GM12874 (cell line): ENCODE measurements at regions not wholly inside any gene's neighbourhood (a gene's known extent, or its start where the extent isn't known, plus 50 kb on each side); places are given as distances from the start of the nearest gene placed in this dataset.

Experiments
- TF ChIP-seq, protein P1 (sequence below): IDR thresholded peaks from 2 replicates; pipeline ENCODE4 v1.5.1; 2011; ENCODE audit warnings: low read depth, mild to moderate bottlenecking, control low read depth, low read length, moderate library complexity; ENCODE audit not compliant: insufficient read depth

DNA sequence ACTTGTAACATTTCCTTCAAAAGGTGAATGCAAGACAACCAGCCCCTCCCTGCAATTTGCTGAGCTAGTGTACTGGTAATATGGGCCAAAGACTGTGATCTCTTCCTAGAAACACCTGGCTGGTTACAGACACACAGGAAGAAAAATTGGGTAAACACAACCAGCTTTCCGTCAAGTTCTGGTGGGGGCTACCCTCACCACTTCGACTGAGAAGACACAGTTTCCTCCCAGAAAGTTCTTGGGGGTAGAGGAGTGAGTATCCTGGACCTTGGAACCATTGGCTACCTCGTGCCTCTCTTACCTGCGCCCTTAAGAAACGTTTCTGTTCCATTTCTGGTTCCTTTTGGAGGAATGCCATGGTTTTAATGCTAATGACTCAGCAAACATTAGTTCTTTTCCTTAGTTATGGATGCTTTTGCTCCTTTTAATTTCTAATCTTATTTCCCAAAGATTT, 120.9 kb upstream of the DLX2 start:
- TF ChIP-seq, protein P1, sequence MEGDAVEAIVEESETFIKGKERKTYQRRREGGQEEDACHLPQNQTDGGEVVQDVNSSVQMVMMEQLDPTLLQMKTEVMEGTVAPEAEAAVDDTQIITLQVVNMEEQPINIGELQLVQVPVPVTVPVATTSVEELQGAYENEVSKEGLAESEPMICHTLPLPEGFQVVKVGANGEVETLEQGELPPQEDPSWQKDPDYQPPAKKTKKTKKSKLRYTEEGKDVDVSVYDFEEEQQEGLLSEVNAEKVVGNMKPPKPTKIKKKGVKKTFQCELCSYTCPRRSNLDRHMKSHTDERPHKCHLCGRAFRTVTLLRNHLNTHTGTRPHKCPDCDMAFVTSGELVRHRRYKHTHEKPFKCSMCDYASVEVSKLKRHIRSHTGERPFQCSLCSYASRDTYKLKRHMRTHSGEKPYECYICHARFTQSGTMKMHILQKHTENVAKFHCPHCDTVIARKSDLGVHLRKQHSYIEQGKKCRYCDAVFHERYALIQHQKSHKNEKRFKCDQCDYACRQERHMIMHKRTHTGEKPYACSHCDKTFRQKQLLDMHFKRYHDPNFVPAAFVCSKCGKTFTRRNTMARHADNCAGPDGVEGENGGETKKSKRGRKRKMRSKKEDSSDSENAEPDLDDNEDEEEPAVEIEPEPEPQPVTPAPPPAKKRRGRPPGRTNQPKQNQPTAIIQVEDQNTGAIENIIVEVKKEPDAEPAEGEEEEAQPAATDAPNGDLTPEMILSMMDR = no peak

- TF ChIP-seq, protein P1 = no peak
Observed at GRCh38 chr2:172225786-172226185, 123.1 kb upstream of the DLX2 start.

GRCh38 chr2:172226244-172227061, 123.8 kb upstream of the DLX2 start:
- TF ChIP-seq, protein P1 = no peak

- TF ChIP-seq, protein P1 = no peak
Observed at GRCh38 chr2:172227719-172228118, 125.0 kb upstream of the DLX2 start.

DNA sequence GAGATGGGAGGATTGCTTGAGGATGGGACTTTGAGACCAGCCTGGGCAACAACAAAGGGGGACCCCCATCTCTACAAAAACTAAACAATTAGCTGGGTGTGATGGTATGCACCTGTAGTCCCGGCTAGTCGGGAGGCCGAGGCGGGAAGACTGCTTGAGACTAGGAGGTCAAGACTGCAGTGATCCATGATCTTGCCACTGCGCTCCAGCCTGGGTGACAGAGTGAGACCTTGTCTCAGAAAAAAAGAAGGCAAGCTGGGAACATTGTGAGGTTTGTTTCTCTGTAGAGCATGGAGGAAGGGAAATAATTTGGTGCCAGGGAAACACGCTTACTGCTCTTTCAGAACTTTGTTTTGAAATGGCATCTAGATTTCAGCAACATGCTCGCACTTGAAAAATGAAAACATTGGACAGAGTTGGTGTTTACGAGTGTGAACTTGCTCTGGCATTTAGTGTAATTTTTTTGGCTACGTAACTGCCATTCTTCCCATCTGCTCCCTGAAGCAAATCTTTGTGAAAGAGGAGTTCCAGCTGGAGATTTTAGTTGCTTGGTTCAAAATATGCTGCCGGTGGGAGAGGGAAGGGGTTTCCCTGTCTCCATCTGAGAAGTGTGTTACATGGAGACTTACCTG, 125.6 kb upstream of the DLX2 start:
- TF ChIP-seq, protein P1 = no peak

DNA sequence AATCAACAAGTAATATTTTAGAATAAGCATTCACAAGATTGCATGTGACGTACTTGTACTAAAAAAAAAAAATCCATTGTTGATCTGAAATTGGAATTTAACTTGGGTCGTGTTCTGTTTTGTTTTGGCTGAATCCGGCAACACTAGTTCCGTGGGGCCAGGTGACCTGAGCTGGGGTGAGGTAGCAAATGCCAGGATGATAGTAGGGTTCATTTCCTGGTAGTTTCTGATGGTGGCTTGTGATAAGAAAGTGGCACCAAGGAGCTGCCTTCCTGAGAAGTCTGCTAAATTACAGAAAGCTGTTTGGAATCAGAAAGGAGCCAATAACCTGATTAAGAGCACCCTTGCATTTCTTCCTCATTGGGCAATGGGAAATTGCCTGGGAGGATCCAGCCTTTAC, 126.4 kb upstream of the DLX2 start:
- TF ChIP-seq, protein P1 = no peak

DNA sequence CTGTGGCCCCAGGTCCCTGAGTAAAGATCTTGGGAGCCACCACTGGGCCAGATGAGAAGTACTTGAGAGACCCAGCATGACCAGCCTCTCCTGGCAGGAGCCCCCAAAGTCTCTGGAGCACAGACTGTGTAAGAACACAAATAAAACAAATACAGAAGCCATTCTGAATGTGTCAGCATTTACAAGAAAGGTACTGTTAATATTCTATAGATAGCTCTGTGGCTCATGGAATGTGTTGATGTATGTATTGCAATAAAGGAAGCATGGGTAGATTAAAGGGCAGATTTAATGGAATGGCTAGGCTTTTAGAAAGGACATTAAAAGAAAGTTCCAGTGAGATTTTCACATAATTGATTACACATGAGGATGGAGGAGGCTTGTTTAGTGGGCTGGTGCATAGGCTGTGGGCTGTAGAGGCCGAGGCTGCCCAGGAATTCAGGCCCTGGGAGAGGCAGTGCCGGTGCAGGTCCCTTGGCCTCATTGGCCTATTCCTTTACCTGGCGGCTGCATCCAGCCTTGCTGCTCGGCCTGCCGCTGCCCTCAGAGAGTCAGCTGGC, 127.7 kb upstream of the DLX2 start:
- TF ChIP-seq, protein P1 = no peak
